Common myeloid progenitor, CD34-positive (primary cell): ENCODE measurements at regions not wholly inside any gene's neighbourhood (a gene's known extent, or its start where the extent isn't known, plus 50 kb on each side); places are given as distances from the start of the nearest gene placed in this dataset.
"Not testable (repeated sequence)": the region's sequence is repeated elsewhere in the genome, so short reads cannot be mapped to it uniquely, and the experiment has no call there.

Experiments used
- CTCF ChIA-PET: fragments of 350-600 bp; sonication (Branson Sonifier 250); formaldehyde crosslinking; loops from one replicate; lab custom pipeline; 2021; ENCODE audit warnings: antibody characterized with exemption; lab: Charles Lee
- POLR2A ChIA-PET: fragments of 350-600 bp; sonication (Branson Sonifier 250); formaldehyde crosslinking; loops from one replicate; lab custom pipeline; 2021; ENCODE audit warnings: antibody characterized with exemption; lab: Charles Lee
- DNase-seq, 3 donors: peaks; one replicate each; pipeline versions ENCODE4 v3.0.0 to v3.0.0-alpha.2; 2013
- H3K27ac ChIP-seq, 2 experiments: 1 replicate in 1 of 2; 2 replicates in 1 of 2; pipeline ENCODE4 v1.7.0; 2013; ENCODE audit warnings: inconsistent platforms in 2 of 2, low read length in 2 of 2, mild to moderate bottlenecking in 2 of 2, low read depth in 1 of 2, moderate library complexity in 1 of 2; ENCODE audit not compliant: severe bottlenecking in 2 of 2, insufficient read depth in 1 of 2, poor library complexity in 1 of 2
- H3K27me3 ChIP-seq, 5 experiments: replicated peaks in 2 of 5; 1 replicate in 3 of 5; 2 replicates in 2 of 5; pipeline versions ENCODE4 v1.6.1 to v1.7.0; 2013; ENCODE audit warnings: low read length in 4 of 5, mild to moderate bottlenecking in 2 of 5, moderate library complexity in 2 of 5, inconsistent platforms in 1 of 5; ENCODE audit not compliant: insufficient read depth in 5 of 5, control insufficient read depth in 4 of 5
- H3K36me3 ChIP-seq, 4 experiments: 1 replicate in 2 of 4; 2 replicates in 2 of 4; pipeline versions ENCODE4 v1.6.1 to v1.7.0; 2013; ENCODE audit warnings: low read length in 3 of 4, control low read depth in 1 of 4, mild to moderate bottlenecking in 1 of 4; ENCODE audit not compliant: control insufficient read depth in 4 of 4, insufficient read depth in 4 of 4
- H3K4me1 ChIP-seq, 4 experiments: 1 replicate in 3 of 4; 2 replicates in 1 of 4; pipeline versions ENCODE4 v1.6.1 to v1.7.1; 2013; ENCODE audit warnings: low read length in 3 of 4, mild to moderate bottlenecking in 3 of 4, control low read depth in 1 of 4, inconsistent platforms in 1 of 4, moderate library complexity in 1 of 4; ENCODE audit not compliant: control insufficient read depth in 4 of 4, insufficient read depth in 4 of 4; ENCODE audit errors: control extremely low read depth in 1 of 4
- H3K4me3 ChIP-seq, 7 experiments: 1 replicate in 4 of 7; 2 replicates in 3 of 7; pipeline versions ENCODE4 v1.5.1 to v1.7.0; 2013; ENCODE audit warnings: mild to moderate bottlenecking in 7 of 7, low read length in 6 of 7, moderate library complexity in 6 of 7, inconsistent platforms in 2 of 7, low read depth in 2 of 7, control low read depth in 1 of 7; ENCODE audit not compliant: insufficient read depth in 4 of 7, control insufficient read depth in 1 of 7; ENCODE audit errors: extremely low read depth in 1 of 7
- H3K9me3 ChIP-seq, 5 experiments: 1 replicate in 4 of 5; 2 replicates in 1 of 5; pipeline versions ENCODE4 v1.6.1 to v1.7.1; 2013; ENCODE audit warnings: low read length in 4 of 5, mild to moderate bottlenecking in 2 of 5, inconsistent platforms in 1 of 5, low read depth in 1 of 5, moderate library complexity in 1 of 5; ENCODE audit not compliant: control insufficient read depth in 4 of 5, insufficient read depth in 2 of 5; ENCODE audit errors: control extremely low read depth in 1 of 5
- WGBS: methylation state at CpG from one replicate; pipeline ENCODE4 v1.1.5; 2013; ENCODE audit not compliant: insufficient coverage; 5-methylcytosine and 5-hydroxymethylcytosine counted together

GRCh38 chr9:36521148-36521547 lies 51.5 kb upstream of the MELK start:
- POLR2A ChIA-PET, result no interaction called here
- H3K27ac ChIP-seq, result no peak overlapping the region
- CTCF ChIA-PET, result no interaction called here
- no peaks in the 10 kb centered on the region for H3K27me3 ChIP-seq
- 100% methylated on average over 2 of the region's 4 CpGs for WGBS
- H3K9me3 ChIP-seq, result no peaks in the 10 kb centered on the region
- no peak overlapping the region for H3K4me3 ChIP-seq
- no peak for DNase-seq
- H3K36me3 ChIP-seq, result no peaks in the 10 kb centered on the region
- peaks cover 0 to 6% (median 4%) of the 10 kb centered on the region in 4 experiments for H3K4me1 ChIP-seq

GRCh38 chr9:36517131-36517530 lies 55.6 kb upstream of the MELK start:
- H3K9me3 ChIP-seq, result no peaks in the 10 kb centered on the region
- H3K4me1 ChIP-seq, result peaks cover 0 to 6% (median 4%) of the 10 kb centered on the region in 4 experiments
- POLR2A ChIA-PET, result interaction anchor here (0.6 to 1.1 kb wide), 2 partner anchors 30 to 87 kb away, joined by 3 read pairs; no protein-coding TSS in a partner anchor
- H3K27me3 ChIP-seq, result no peaks in the 10 kb centered on the region
- CTCF ChIA-PET, result interaction anchor here (0.7 to 1.7 kb wide), 6 partner anchors 12 to 154 kb away, joined by 3 to 5 read pairs (median 3); no protein-coding TSS in a partner anchor
- no peak overlapping the region for H3K4me3 ChIP-seq
- DNase-seq, result peak in 1 of 3 donors; percentile 15
- no peaks in the 10 kb centered on the region for H3K36me3 ChIP-seq
- H3K27ac ChIP-seq, result no peak overlapping the region

- peak in 1 of 3 donors; percentile 21 for DNase-seq
- no peaks in the 10 kb centered on the region for H3K36me3 ChIP-seq
- peaks cover 0 to 9% (median 3%) of the 10 kb centered on the region in 4 experiments for H3K4me1 ChIP-seq
- no peaks in the 10 kb centered on the region for H3K27me3 ChIP-seq
- ChIA-PET CTCF (interaction anchor here (0.6 to 1.1 kb wide), 3 partner anchors 13 to 33 kb away, joined by 3 read pairs; no protein-coding TSS in a partner anchor), POLR2A (no interaction called here)
- no peak overlapping the region for H3K4me3 ChIP-seq
- no peak overlapping the region for H3K27ac ChIP-seq
- 40% methylated on average over 2 of the region's 4 CpGs for WGBS
- H3K9me3 ChIP-seq, result no peaks in the 10 kb centered on the region
Observed at GRCh38 chr9:36504156-36504555, 68.5 kb upstream of the MELK start.

- POLR2A ChIA-PET, result no interaction called here
- CTCF ChIA-PET, result interaction anchor here (0.6 to 1.1 kb wide), 3 partner anchors 14 to 32 kb away, joined by 3 read pairs; no protein-coding TSS in a partner anchor
Observed at GRCh38 chr9:36503172-36504088, 69.3 kb upstream of the MELK start.

GRCh38 chr9:36501727-36502126 lies 71.0 kb upstream of the MELK start:
- CTCF ChIA-PET, result interaction anchor here (0.8 kb wide), 1 partner anchor 95 kb away, joined by 3 read pairs; no protein-coding TSS in a partner anchor
- no peak for DNase-seq

More at GRCh38 chr9:36503172-36504088, 69.3 kb upstream of the MELK start:
- H3K36me3 ChIP-seq, result no peaks in the 10 kb centered on the region
- H3K4me3 ChIP-seq, result no peak overlapping the region
- DNase-seq, result no peak
- H3K9me3 ChIP-seq, result no peaks in the 10 kb centered on the region
- H3K4me1 ChIP-seq, result peaks cover 0 to 9% (median 3%) of the 10 kb centered on the region in 4 experiments
- 100% methylated on average over 3 of the region's 6 CpGs for WGBS
- H3K27me3 ChIP-seq, result no peaks in the 10 kb centered on the region
- no peak overlapping the region for H3K27ac ChIP-seq

GRCh38 chr9:36500931-36501330 lies 71.8 kb upstream of the MELK start:
- H3K36me3 ChIP-seq, DNase-seq, H3K9me3 ChIP-seq, H3K27me3 ChIP-seq, H3K27ac ChIP-seq, CTCF ChIA-PET, H3K4me3 ChIP-seq, H3K4me1 ChIP-seq: not testable (repeated sequence)
- WGBS, result no CpG with 5 or more reads among the region's 2 CpGs
- POLR2A ChIA-PET, result interaction anchor here (0.6 kb wide), 3 partner anchors 13 to 44 kb away, joined by 4 to 5 read pairs (median 4); no protein-coding TSS in a partner anchor

More at GRCh38 chr9:36501727-36502126, 71.0 kb upstream of the MELK start:
- H3K9me3 ChIP-seq, result no peaks in the 10 kb centered on the region
- H3K36me3 ChIP-seq, result no peaks in the 10 kb centered on the region
- H3K27me3 ChIP-seq, result no peaks in the 10 kb centered on the region
- H3K4me3 ChIP-seq, result peak overlapping the region in 1 of 7 experiments; percentile 38
- 100% methylated on average over 2 of the region's 3 CpGs for WGBS
- H3K27ac ChIP-seq, result no peak overlapping the region
- H3K4me1 ChIP-seq, result peaks cover 0 to 9% (median 3%) of the 10 kb centered on the region in 4 experiments
- POLR2A ChIA-PET, result interaction anchor here (0.6 to 0.7 kb wide), 2 partner anchors 41 to 44 kb away, joined by 5 to 6 read pairs; no protein-coding TSS in a partner anchor
